ENCODE measurements at regions not wholly inside any gene's neighbourhood (a gene's known extent, or its start where the extent isn't known, plus 50 kb on each side); places are given as distances from the start of the nearest gene placed in this dataset.

DNA sequence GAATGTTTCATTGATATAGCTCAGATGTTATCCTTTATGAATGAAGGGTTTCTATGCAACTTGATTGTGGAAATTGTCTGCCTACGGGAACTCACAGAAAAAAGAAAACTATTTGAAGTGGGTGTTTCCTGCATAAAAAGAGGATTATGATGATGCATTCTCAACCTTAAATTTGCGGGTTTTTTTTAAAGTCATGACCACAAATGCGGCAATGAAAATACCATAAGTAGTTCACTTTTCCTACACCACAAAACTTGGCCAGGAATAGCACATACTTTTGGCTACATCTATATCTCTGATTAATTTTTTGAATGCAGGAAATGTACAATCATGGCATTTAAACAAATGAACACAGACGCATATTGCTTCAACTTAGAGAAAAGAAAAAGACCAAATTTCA lies 754.7 kb downstream of the DTWD2 start:
- DNase-seq (ENCODE audit: insufficient read length, low spot score) (no peak), FAIRE-seq (no peak)

DNA sequence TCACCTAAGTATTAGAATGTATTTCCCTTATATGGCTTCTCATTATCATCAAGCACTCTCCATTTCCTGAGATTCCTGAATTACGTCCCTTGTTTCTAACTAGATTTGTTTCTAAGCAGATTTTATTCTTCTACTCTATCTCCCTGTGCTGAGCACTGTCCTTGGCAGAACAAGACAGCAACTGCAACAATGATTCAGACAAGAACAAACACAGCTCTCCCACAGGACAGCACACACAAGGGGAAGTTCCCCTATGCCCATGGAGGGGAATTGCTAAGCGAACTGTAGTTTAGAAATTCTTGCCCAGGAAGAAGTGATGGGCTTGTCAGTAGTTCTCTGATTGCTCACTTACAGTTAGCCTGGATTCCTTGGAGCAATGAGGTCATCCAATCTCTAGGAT lies 759.9 kb downstream of the DTWD2 start:
- no peak for FAIRE-seq

DNA sequence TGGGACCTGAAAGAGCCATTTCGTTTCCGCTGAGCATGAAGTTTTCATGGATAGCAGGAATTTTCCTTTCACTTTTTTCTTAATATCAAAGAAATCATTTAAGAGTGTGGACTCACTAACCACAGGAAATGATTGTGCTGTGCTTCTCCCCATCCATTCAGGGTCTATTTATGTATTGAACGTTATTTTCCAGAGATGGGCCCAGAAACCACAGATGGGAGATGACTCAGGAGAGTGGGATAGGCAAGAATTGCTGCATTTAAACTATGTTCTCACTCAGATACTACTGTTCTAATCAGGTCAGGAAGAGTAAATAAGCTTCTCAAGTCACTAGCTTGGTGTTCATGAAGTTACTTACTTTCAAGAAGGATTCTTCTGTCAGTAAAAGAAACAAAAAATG lies 763.8 kb downstream of the DTWD2 start:
- DNase-seq (ENCODE audit: insufficient read length, low spot score) (peak; percentile 1), FAIRE-seq (no peak)

More for the DNA sequence above, 759.9 kb downstream of the DTWD2 start:
- DNase-seq (ENCODE audit: insufficient read length, low spot score), result no peak

DNA sequence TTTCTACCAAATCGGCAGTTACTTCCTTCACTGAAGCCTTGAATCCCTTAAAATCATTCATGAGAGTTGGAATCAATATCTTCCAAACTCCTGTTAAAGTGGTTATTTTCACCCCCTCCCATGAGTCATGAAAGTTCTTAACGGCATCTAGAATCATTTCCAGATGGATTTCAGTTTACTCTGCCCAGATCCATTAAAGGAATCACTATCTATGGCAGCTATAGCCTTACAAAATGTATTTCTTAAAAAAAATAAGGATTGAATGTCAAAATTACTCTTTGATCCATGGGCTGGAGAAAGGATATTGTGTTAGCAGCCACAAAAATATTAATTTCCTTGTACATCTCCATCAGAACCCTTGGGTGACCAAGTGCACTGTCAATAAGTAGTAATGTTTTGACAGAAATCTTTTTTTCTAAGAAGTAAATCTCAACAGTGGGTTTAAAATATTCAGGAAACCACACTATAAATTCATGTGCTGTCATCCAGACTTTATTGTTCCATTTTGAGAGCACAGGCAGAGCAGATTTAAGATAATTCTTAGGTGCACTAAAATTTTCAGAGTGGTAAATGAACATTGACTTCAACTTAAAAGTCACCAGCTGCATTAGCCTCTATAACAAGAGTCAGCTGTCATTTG lies 767.7 kb downstream of the DTWD2 start:
- FAIRE-seq, result no peak

DNA sequence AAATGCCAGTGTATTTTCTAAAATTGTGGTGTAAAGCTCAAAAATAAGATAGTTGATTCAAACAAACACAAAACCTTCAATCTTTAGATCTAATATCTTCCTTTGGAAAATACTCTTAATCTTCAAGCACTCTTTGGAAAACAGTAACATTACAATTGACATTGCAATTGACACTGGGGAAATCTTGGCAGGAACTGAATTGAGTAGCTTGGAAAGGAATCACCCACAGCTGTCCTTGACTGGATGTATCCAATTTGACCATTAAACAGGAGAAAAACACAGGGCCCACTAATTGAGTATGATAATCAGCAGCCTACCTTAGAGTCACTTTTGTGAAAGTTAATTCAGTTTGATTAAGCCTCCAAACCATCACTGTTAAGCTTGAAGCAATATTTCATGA lies 776.7 kb downstream of the DTWD2 start:
- FAIRE-seq (no peak), DNase-seq (ENCODE audit: insufficient read length, low spot score) (no peak)

More for the DNA sequence above, 767.7 kb downstream of the DTWD2 start:
- DNase-seq (ENCODE audit: insufficient read length, low spot score), result no peak

DNA sequence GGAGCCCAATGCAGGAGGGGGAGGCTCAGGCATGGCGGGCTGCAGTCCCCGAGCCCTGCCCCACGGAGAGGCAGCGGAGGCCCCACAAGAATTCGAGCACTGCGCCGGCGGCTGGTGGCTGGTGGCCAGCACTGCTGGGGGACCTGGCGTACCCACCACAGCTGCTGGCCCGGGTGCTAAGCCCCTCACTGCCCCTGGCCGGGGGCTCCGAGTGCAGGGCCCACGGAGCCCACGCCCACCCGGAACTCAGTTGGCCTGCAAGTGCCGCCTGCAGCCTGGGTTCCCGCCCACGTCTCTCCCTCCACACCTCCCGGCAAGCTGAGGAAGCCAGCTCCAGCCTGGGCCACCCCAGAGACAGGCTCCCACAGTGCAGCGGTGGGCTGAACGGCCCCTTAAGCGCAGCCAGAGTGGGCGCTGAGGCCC lies 780.3 kb downstream of the DTWD2 start:
- FAIRE-seq, result no peak
- DNase-seq (ENCODE audit: insufficient read length, low spot score), result no peak

DNA sequence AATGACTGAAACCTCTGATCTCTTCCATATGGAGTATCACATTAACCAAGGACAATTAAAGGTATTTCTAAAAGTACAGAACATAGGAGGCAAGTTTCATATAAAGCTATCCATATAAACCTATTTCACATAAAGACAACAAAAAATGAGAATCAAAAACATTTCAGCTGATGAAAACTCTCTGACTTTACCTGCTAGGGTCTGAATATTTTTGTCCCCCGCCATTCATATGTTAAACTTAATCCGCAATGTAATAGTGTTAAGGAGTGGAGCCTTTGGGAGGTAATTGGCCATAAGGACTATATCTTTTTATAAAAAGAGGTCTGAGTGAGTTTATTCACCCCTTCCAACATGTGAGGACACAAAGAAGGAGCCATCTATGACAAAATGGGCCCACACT lies 788.5 kb downstream of the DTWD2 start:
- FAIRE-seq, result no peak
- DNase-seq (ENCODE audit: insufficient read length, low spot score), result no peak

DNA sequence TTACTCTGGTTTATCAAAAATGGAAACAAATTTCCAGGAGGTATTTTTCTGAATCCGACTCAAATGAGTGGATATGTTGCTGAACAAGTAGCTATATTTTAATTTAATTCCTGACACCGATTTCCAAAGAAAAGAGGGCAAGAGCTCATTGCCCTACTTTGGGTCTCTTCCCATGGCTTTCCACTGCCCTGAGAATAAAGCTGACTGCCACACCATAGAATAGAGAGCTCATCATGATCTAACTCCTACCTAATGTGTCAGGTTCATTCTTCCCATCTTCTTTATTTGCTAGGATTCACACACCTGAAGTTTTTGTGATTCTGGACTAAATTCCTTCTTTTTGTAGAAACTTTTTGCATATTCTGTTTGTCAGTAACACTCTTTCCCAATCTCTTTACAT lies 792.1 kb downstream of the DTWD2 start:
- DNase-seq (ENCODE audit: insufficient read length, low spot score), result no peak
- FAIRE-seq, result no peak

DNA sequence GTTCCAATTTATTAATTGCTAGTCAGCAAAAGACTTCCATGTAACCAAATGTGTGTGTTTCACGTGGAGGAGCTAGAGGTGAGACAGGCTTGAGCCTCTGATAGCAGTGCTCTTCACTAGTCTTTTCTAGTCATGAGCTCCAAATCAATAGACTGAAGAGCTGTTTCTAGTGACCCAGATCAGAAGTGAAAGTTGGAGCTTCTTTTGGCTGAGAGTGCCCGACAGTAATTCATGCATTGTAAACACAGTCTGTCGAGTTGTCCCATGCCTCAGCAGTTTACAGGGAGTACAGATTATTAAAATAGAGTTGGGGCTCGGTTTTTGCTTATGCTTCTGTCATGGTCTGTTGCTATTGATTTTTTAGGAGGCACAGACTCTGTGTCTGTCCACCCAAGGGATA lies 793.1 kb downstream of the DTWD2 start:
- no peak for FAIRE-seq

DNA sequence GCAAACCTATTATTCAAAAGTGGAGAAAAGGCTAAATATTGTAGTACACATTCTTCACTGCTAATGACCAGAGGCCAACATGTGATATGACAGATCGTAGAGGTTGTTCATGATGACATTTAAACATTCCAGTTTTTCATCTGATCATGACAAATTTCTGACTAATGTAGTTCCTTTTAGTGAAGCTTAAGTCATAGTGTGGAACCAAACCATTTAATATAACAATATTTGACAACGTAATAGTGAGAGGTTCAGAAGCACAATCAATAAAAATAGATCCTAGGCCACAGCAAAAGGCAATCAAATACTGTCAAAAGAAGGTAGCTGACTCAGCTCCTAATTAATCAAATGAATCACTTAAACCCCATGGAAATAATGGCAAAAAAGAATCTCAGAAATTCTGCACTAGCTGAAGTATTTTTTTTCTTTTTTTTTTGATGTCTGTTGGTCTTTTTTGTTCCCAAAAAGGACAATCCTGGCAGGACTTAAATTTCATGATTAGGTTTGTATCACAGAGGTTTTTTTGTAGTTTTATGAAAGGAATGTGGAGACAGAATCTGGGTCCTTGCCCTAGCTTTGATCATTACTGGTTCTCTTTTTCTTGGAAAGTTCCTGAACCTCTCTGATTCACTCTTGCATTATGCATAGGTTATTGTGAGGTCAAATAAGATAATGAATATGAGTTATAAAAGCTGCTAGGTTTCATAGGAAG lies 795.0 kb downstream of the DTWD2 start:
- FAIRE-seq, result no peak
- DNase-seq (ENCODE audit: insufficient read length, low spot score), result no peak

More for the DNA sequence above, 793.1 kb downstream of the DTWD2 start:
- no peak for DNase-seq (ENCODE audit: insufficient read length, low spot score)

DNA sequence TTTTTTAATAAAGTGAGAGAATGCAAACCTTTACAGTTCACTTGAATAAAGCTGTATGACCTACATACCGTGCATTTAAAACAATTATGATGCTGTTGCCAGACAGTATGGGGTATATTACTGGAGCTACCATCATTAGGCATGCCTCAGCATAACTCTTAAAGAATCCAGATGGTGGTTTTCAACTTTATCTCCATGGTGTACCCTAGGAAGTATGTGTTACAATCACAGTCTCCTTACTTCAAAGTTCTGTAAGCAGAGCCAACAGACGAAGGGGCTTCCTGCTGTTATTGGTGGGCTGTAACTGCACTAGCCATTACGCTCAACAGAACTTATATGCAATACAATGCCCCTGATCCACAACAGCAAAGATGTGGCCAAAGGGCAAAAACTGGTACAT lies 803.3 kb downstream of the DTWD2 start:
- FAIRE-seq, result no peak

DNA sequence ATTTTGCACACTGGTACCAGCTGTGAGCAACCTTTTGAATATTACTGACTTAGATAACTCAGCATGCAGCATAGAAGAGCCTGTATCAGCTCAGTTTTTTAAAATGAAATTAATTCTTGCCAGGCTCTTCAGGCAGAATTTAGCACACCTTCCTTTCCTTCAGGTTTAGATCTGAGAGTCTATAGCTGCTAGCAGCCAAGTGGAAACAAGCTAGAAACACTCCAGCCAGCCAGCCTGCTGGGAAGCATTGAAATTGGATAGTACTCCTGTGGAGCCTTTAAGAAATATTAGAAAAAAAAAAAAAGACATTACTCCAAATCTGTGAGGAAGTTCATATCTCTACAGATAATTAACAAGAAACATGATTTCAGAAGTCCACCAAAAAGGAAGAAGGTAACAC lies 812.2 kb downstream of the DTWD2 start:
- DNase-seq (ENCODE audit: insufficient read length, low spot score) (no peak), FAIRE-seq (no peak)

More for the DNA sequence above, 803.3 kb downstream of the DTWD2 start:
- no peak for DNase-seq (ENCODE audit: insufficient read length, low spot score)

DNA sequence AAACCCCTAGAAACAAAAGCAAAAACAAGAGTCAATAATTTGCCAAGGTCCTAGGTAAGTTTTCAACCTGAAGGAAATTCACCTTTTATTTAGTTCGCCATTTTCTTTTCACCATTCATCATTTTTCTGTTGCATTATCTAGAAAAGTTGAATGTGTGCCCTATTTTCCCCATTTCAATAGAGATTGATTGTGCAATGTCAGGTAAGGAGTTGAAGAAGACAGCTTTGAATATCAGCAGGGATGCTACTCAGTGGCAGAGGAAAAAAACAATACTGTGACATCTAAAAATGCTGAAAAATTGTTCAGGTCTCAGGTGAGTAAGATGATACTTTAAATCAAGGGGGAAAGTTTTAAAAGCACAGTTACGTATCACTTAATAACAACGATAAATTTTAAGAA lies 813.7 kb downstream of the DTWD2 start:
- no peak for DNase-seq (ENCODE audit: insufficient read length, low spot score)
- FAIRE-seq, result no peak

DNA sequence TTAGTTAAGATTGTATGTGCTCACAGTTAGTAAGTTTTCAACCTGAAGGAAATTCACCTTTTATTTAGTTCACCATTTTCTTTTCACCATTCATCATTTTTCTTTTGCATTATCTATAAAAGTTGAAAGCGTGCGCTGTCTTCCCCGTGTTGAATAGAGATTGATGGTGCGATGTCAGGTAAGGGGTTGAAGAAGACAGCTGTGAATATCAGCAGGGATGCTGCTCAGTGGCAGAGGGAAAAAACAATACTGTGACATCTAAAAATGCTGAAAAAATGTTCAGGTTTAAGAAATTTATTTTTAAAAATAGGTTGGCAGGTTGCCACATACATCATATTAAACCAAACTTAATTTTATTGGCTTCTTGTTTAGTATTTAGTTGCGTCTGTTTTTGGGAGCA lies 815.0 kb downstream of the DTWD2 start:
- FAIRE-seq, result no peak
- DNase-seq (ENCODE audit: insufficient read length, low spot score), result no peak

DNA sequence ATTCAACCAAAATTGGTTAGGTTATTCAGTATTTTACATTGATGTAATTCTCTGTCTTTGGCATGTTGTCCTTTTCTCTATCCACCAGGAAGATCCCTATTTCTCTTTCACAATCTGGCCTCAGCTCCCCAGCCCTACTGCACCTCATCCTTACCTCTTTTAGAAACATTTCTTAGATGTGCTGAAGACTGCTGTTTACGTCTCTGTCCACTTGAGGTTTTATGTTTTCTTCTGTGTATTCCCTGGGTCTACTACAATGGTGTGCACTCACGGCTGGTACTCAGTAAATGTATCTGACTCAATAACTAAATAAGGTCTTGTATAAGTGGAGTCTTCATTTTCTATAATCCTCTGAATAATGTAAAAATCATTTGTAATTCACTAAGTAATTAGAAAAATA lies 822.7 kb downstream of the DTWD2 start:
- FAIRE-seq (no peak), DNase-seq (ENCODE audit: insufficient read length, low spot score) (no peak)

DNA sequence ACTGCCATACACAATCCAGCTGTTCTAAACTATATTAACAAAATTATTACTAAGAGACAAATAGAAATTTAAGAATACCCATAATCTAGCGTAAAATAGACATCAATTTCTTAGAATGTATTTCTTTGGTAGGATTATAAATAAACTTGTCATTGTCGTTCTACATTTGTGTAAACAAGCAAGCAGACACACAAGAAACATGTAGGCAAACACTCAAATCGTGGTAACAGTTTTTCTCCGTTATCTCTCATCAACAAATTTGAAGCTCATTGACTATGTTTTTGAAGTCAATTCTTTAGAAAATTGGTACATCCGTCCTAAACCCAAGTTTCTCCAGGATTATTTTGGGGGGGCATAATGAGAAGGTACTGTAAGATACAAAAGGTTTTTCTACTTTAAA lies 832.2 kb downstream of the DTWD2 start:
- no peak for FAIRE-seq
- no peak for DNase-seq (ENCODE audit: insufficient read length, low spot score)

DNA sequence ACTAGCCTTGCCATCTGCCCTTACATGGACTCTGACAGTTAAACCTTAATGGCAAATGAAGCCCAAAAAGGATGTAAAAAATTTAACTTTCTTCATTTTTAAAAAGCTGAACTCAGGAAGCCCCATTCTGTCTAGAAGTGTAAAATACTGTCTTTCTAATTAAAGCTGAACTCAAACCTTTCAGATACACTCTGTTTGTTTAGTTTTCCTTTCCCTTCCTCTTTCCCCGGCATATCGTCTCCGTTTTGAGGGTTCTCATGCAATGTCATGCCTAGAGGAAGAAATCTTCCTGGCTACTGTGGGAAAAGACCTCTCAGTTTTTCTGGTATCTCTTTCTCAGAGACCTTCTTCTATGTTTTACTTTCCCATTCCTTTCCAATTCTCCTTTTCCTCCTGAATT lies 841.5 kb downstream of the DTWD2 start:
- FAIRE-seq, result no peak
- no peak for DNase-seq (ENCODE audit: insufficient read length, low spot score)

DNA sequence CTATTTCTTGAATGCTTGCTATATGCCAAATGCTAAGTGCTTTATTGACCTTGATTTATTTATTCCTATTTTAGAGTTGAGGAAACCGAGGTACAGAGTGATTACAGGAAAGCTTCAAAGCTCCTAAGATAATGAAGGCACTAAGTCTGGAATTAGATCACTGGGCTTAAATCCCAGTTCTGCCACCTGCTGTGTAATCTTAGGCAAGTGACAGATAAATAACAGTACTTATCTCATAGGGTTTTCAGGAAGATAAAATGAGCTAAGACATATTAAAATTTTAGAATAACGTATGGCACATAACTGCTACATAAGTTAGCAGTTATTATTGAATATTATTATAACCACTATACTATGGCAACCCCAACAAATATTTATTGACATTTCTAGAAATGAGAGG lies 843.8 kb downstream of the DTWD2 start:
- no peak for DNase-seq (ENCODE audit: insufficient read length, low spot score)
- no peak for FAIRE-seq

DNA sequence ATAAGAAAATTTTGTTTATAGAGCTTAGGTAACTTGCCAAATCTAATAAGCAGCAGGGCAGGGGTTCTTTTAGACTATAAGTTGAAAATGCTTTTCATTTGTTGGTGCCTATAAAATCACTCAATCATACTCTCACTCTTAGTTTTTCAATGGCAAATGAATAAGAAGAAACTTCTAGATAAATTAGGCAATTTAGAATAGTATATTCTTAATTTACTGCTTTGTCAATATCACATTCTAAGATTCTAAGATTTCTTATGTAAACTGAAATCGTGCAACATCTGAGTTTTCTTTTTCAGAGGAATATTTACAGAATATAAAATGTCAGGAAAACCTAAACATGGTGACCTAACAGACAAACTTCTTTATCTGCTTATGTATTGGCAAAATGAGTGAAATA lies 849.0 kb downstream of the DTWD2 start:
- FAIRE-seq (no peak), DNase-seq (ENCODE audit: insufficient read length, low spot score) (no peak)

DNA sequence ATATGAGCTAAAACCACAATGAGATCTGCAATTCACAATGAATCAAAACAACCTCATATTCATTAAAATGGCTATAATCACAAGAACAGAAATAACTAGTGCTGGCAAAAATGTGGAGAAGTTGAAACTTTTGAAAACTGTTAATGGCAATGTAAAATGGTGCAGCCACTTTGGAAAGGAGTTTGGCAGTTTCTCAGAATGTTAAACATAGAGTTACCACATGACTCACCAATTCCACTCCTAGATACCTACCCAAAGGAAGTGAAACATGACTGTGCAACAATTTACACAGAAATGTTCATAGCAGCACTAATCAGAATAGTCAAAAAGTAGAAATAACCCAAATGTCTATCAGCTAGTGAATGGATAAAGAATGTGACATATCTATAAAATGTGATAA lies 862.2 kb downstream of the DTWD2 start:
- DNase-seq (ENCODE audit: insufficient read length, low spot score), result no peak
- FAIRE-seq, result no peak

DNA sequence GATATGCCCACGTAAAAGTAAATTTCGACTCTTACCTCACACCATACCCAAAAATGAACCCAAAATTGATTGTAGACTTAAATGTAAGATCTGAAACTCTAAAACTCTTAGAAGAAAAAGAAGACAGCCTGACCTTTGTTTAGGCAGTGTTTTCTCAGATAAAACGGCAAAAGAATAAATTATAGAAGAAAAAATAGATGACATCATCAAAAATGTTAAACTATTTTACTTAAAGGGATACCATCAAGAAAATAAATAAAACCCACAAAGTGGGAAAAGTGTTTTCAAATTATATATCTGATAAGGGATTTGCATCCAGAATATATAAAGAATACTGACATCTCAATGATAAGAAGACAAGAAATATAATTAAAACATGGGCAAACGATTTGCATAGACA lies 862.7 kb downstream of the DTWD2 start:
- FAIRE-seq (no peak), DNase-seq (ENCODE audit: insufficient read length, low spot score) (no peak)

DNA sequence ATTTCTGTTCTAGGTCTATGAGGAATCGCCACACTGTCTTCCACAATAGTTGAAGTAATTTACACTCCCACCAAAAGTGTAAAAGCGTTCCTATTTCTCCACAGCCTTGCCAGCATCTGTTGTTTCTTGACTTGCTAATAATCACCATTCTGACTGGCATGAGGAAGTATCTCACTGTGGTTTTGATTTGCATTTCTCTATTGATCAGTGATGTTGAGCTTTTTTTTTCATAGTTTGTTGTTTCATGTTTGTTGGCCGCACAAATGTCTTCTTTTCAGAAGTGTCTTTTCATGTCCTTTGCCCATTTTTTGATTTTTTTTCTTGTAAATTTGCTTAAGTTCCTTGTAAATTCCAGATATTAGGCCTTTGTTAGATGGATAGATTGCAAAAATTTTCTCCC lies 867.1 kb downstream of the DTWD2 start:
- no peak for DNase-seq (ENCODE audit: insufficient read length, low spot score)
- no peak for FAIRE-seq

DNA sequence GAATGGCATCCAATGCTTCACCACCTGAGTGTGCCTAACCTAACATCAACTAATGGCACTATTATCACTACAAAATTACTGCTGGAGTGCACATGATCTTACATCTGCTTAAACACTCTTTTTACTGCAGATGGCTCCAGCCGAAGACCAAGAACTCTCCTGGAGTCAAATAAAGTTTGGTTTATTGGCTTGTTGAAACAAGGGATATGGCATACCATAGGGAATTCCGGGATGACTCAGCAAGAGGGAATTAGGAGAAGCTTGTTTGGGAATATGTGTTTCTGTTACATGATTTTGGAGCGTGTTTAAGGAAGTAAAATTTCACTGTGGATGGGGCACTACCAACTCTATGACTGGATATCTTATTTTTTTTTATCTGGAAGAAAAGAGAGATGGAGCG lies 872.6 kb downstream of the DTWD2 start:
- FAIRE-seq (no peak), DNase-seq (ENCODE audit: insufficient read length, low spot score) (no peak)

All from HTR-8/SVneo (cell line).